Neural progenitor cell (in vitro differentiated cells): ENCODE measurements at regions not wholly inside any gene's neighbourhood (a gene's known extent, or its start where the extent isn't known, plus 50 kb on each side); places are given as distances from the start of the nearest gene placed in this dataset.

Experiments
- CTCF ChIP-seq: fragments of 200-600 bp; sonication (generic); IDR thresholded peaks from 2 replicates; pipeline ENCODE4 v1.5.1; 2017; ENCODE audit warnings: antibody characterized with exemption, mild to moderate bottlenecking
- EZH2 ChIP-seq: fragments of 200-600 bp; sonication (generic); IDR thresholded peaks from 2 replicates; pipeline ENCODE4 v1.6.1; 2017; ENCODE audit warnings: antibody characterized with exemption, mild to moderate bottlenecking, moderate library complexity
- EZH2phosphoT487 ChIP-seq: fragments of 200-600 bp; sonication (generic); IDR thresholded peaks from 2 replicates; pipeline ENCODE4 v1.6.1; 2017; ENCODE audit warnings: antibody characterized with exemption

GRCh38 chr2:66127656-66128055 is 307.3 kb upstream of the MEIS1 start:
- TF ChIP-seq EZH2 (no peak), CTCF (no peak), EZH2phosphoT487 (no peak)
